ENCODE measurements at regions not wholly inside any gene's neighbourhood (a gene's known extent, or its start where the extent isn't known, plus 50 kb on each side); places are given as distances from the start of the nearest gene placed in this dataset.

- no peak for DNase-seq
- WGBS, 5 donors: 93 to 99% (median 96%) methylated on average over 2 of the region's 2 CpGs
- Histone ChIP-seq H3K36me3 (no peaks in the 10 kb centered on the region), H3K9me3 (no peaks in the 10 kb centered on the region), H3K27me3 (no peaks in the 10 kb centered on the region), H3K4me1 (no peaks in the 10 kb centered on the region), H3K27ac (no peak overlapping the region), H3K4me3 (no peak overlapping the region)
- no peak for TF ChIP-seq POLR2A (IDR thresholded peaks at IDR 0.05)
- TF ChIP-seq EP300 (IDR thresholded peaks at IDR 0.05): no peak
- no peak for TF ChIP-seq POLR2AphosphoS5 (IDR thresholded peaks at IDR 0.05)
- no peak for TF ChIP-seq CTCF (IDR thresholded peaks at IDR 0.05)
- intact Hi-C loops (cut with DNase I; ENCODE audit: low total_unique reads): no loop called here
Measured at GRCh38 chr6:81648502-81648901, 104.0 kb downstream of the TENT5A start.

GRCh38 chr6:81643156-81643555 lies 109.3 kb downstream of the TENT5A start:
- H3K36me3 ChIP-seq: no peaks in the 10 kb centered on the region
- no peaks in the 10 kb centered on the region for H3K27me3 ChIP-seq
- H3K4me3 ChIP-seq: no peak overlapping the region
- no peak overlapping the region for H3K27ac ChIP-seq
- intact Hi-C loops (cut with DNase I; ENCODE audit: low total_unique reads): no loop called here
- DNase-seq: no peak
- no peaks in the 10 kb centered on the region for H3K4me1 ChIP-seq
- H3K9me3 ChIP-seq: peaks cover 0 to 3% (median 0%) of the 10 kb centered on the region in 4 donors
- TF ChIP-seq POLR2AphosphoS5 (IDR thresholded peaks at IDR 0.05): no peak
- no peak for TF ChIP-seq EP300 (IDR thresholded peaks at IDR 0.05)
- TF ChIP-seq CTCF (IDR thresholded peaks at IDR 0.05): no peak
- TF ChIP-seq POLR2A (IDR thresholded peaks at IDR 0.05): no peak

GRCh38 chr6:81640891-81641290 lies 111.6 kb downstream of the TENT5A start:
- no peaks in the 10 kb centered on the region for H3K4me1 ChIP-seq
- WGBS, 5 donors: 85 to 92% (median 88%) methylated on average over 1 of the region's 1 CpG
- TF ChIP-seq POLR2A (IDR thresholded peaks at IDR 0.05) (no peak), EP300 (IDR thresholded peaks at IDR 0.05) (no peak), CTCF (IDR thresholded peaks at IDR 0.05) (no peak), POLR2AphosphoS5 (IDR thresholded peaks at IDR 0.05) (no peak)
- H3K4me3 ChIP-seq: no peak overlapping the region
- no peak for DNase-seq
- H3K27ac ChIP-seq: no peak overlapping the region
- no peaks in the 10 kb centered on the region for H3K36me3 ChIP-seq
- H3K27me3 ChIP-seq: no peaks in the 10 kb centered on the region
- intact Hi-C loops (cut with DNase I; ENCODE audit: low total_unique reads): no loop called here
- H3K9me3 ChIP-seq: peaks cover 0 to 3% (median 0%) of the 10 kb centered on the region in 4 donors

GRCh38 chr6:81640126-81640525 lies 112.4 kb downstream of the TENT5A start:
- 78 to 96% (median 94%) methylated on average over 4 of the region's 4 CpGs for WGBS, 5 donors

More at GRCh38 chr6:81640126-81640525, 112.4 kb downstream of the TENT5A start:
- TF ChIP-seq EP300 (IDR thresholded peaks at IDR 0.05) (no peak), POLR2A (IDR thresholded peaks at IDR 0.05) (no peak), CTCF (IDR thresholded peaks at IDR 0.05) (no peak), POLR2AphosphoS5 (IDR thresholded peaks at IDR 0.05) (no peak)
- H3K27ac ChIP-seq: no peak overlapping the region
- H3K36me3 ChIP-seq: no peaks in the 10 kb centered on the region
- H3K27me3 ChIP-seq: no peaks in the 10 kb centered on the region
- H3K4me3 ChIP-seq: no peak overlapping the region
- H3K4me1 ChIP-seq: no peaks in the 10 kb centered on the region
- H3K9me3 ChIP-seq: peaks cover 0 to 3% (median 0%) of the 10 kb centered on the region in 4 donors
- intact Hi-C loops (cut with DNase I; ENCODE audit: low total_unique reads): no loop called here
- peak in 1 of 2 donors; percentile 4 for DNase-seq

All from stomach (tissue), 8 donors.